ENCODE measurements at regions not wholly inside any gene's neighbourhood (a gene's known extent, or its start where the extent isn't known, plus 50 kb on each side); places are given as distances from the start of the nearest gene placed in this dataset.
"Not testable (repeated sequence)": the region's sequence is repeated elsewhere in the genome, so short reads cannot be mapped to it uniquely, and the experiment has no call there.

DNA sequence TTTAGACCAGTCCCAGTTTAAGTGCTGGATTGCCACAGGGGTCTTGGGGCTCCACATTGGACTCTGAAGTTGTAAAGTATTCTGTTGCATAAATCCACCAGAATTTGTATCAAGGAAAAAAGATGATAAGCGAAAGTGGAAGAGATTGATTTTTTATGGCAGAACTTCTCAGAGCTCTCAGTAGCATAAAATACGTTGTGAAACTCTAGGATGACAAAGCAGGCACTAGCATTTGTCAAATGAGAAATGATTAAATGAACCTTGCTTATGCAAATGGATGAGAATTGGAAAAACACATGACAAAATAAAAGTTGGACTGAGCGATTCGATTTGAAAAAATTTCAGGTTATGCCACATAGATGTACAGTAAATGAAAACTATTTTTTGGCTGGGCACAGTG is 253.8 kb upstream of the RAB4A start:
- no peak for DNase-seq

DNA sequence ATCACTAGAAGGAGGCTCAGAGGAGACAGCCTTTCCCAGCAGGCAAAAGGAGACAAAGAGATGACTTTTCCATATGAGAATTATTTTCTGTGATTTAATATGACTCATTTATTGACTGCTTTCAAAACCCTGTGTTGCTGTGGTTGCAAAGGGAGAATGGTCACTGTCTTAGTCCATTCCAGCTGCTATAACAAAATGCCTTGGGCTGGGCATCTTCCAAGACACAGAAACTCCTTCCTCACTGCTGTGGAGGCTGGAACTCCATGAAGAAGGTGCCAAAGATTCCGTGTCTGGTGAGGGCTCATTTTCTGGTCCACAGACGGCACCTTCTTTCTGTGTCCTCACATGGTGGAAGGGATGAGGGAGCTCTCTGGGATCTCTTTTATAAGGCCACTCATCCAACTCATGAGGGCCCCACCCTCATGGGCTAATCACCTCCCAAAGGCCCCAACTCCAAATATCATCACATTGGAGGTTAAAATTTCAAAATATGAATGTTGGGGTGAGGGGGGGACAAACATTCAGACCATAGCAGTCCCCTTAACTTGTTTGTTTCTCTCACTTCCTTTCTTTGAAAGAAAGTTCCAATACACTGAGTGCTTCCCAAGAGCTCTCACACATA is 252.1 kb upstream of the RAB4A start:
- no peak for DNase-seq

DNA sequence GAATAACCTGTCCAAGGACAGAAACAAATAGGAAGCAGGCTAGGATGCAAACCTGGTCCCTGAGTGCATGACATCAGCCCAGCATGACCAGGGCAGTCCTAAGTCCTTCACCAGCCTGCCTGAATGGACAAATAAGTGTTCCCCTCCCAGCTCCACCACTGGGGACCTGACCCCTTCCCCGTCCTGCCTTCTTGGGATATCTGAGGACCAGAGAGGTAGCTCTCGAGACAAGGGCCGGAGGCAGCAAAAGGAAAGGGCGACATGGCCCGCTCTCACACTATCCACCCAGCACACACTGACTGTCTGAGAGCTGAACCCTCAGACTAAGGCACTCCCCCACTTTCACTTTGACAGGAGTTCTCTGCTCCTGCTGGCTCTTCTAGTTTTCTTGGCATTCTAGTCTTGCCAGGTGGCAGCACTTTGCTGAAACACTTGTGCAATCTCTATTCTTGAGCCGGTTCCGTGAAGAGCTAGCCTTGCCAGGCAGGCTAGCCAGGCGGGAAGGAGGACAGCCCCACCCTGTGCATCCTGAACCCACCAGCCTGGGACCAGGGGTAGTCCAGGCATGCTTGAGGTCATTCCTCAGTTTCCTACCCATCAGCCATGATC is 251.1 kb upstream of the RAB4A start:
- DNase-seq: no peak

DNA sequence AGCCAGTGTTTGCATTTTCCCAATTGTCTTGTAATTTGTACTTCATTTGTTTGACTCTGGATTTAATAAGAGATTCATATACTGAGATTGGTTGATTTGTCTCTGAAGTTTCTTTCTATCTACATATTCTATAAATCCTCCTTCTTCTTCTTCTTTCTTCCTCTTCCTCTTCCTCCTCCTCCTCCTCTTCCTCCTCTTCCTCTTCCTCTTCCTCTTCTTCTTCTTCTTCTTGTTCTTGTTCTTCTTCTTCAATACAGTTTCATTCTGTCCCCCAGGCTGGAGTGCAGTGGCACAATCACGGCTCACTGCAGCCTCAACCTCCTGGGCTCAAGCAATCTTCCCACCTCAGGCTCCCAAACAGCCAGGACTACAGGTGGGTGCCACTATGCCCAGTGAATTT is 249.9 kb upstream of the RAB4A start:
- not testable (repeated sequence) for DNase-seq

DNA sequence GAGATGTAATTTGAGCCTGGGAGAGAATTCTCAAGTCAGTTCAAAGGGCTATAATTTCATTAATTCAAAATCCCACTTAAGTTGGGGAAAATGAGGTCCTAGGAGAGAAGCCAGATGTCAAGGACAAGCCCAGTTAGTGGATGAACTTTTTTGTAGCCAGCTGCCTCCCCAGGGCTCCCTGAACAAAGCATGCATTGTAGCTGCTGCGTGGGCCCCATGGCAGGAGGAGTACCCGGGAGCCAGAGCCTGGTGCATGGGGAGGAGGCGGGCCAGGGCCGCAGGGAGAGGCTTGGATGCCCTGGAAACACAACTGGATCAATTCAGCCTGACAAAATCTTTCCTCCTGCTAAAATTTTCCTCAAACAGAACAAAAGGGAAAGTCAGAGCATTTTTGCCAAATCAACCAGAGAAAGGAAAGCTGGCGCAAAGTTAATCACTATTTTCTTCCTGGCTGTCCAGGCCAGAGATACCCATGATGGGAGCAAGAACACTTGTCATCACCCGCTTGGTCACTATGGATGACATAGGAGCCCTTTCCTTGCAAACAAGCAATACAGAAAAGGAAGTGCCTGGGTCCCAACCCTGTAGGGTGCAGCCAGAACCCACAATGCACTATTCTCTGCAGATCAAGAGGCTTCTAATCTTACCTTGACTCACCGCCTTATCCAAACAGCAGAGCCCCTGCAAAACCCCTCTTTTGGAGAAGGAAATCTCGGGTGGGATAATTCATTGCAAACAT is 248.1 kb upstream of the RAB4A start:
- no peak for DNase-seq

DNA sequence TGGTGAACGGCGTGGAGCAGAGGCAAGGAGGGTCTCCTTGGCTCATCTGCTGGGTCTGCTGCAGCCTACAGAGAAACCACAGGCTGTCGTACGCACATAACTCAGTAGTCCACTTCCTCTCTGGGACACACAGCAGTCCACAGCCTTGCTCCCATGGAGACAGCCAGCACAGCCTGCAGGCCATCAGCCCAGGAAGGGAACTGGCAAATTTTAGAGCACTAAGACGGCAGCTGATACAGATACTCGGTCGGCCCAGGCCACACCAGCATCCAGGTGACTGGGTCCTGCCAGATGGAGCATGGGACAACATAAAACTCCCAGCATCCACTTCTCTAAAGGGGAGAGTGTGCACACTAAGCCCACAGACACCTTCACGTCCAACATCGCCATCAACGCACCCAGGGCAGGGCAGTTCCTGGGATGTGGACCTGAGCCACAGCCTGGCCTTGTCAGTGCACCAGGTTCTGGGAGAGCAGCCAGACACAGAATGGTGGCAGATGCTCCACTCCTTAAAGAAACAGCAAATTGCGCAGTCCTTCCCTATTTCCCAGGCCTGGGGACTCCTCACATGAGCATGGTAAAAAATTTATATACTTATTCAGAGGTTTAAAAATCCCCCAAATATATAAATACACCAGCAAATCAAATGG is 247.1 kb upstream of the RAB4A start:
- DNase-seq: no peak

DNA sequence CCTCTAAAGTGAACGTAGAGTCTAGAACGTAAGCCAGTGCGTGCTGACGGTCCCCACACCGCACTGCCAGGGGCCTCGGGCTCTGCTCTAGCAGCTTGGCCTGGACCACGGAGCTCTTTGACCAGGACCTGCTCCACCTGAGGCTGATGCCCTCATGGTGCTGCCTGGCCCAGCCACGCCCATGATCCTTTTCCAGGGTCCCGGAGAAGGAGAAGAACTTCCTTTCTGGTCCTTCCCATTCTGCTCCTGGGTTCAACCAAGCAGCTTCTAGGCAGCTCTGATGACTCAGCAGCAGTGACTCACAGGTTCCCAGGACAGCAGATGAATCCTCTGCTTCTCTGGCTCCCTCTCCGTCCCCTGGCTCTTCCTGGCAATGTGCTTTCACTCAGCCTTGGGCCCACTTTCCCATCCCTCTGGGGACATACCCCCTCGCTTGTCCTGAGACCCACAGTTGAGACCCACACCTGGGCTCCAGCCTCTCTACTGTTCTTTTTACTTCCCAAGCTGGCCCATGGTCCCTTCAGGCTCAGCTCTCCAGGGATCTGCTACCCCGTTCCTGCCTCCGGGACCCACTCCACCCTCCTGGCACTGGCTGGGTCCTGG is 246.3 kb upstream of the RAB4A start:
- no peak for DNase-seq

DNA sequence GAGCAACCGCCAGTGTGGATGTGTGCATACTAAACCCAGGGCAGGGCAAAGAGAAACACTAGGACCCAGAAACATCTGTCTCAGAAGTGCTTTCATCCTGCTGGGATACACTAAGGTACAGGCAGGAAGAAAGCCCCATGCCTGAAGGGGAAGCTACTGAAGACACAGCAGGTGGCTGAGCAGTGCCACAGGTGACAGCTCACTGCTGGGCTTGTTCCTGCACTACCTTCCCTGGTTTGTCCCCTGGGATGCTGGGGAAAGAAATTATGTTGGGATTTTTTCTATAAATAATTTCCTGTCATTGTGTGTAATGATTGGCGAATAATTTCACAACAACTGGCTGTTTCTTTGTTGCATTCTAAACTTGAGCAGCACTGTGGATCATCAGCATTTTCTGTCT is 245.3 kb upstream of the RAB4A start:
- DNase-seq: no peak

DNA sequence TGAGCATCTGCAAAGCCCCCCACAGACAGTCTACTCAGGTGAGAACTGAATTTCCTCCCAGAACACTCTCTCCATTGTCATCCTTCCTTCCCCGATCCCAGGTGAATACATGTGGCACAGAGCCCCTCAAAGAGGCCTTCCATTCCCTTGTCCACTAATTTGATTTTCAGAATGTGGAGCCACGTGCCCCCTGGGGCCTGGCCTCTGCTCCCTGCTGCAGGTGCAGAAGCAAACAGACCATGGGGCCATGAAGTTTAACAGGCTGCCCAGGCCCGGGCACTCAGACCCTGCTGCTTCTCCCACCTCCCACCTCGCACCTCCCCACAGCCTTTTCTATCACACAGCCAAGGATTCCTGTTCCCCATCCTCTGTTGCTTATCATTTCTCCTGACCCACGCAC is 243.8 kb upstream of the RAB4A start:
- DNase-seq: no peak

DNA sequence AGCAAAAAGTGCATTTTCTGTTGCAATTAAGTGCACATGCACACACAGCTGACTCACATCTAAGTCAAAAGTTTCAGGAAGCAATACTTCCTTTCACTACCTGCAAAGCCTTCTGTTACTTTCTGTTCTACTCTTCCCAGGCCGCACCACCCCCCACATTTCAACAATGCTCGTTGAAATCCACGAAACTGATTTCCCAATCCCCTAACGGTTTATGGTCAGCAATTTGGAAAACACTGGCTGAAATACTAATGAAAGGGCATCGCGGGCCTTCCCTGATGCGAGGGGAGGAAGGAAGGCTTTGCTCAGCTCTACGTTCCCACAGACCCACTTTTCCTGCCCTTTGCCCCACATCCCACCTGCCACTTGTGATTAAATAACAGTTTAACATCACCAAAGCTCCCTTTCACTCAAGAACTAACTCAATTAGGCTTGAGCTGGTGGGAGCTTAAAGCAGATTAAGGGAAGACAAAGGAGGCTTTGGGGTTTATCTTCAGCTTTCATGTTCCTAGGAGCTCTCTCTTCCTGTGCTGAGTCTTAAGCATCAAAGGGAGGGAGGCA is 243.2 kb upstream of the RAB4A start:
- no peak for DNase-seq

DNA sequence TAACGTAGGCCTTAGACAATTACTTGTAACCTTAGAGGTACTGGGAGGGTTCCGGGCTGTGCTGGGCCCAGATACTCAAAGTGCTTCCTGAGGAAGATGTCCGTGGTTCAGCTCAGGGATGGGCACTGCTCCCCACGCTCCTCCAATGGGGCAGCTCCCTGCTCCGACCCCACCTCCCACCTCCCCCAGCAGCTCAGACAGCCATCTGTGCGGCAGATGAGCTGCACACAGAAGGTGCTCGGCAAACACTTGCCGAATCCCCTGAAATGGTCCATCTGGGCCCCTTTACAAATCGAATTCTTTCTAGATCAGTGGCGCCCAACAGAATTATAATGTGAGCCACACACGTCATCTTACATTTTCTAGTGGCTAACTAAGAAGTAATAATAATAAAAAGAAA is 242.4 kb upstream of the RAB4A start:
- DNase-seq: no peak

DNA sequence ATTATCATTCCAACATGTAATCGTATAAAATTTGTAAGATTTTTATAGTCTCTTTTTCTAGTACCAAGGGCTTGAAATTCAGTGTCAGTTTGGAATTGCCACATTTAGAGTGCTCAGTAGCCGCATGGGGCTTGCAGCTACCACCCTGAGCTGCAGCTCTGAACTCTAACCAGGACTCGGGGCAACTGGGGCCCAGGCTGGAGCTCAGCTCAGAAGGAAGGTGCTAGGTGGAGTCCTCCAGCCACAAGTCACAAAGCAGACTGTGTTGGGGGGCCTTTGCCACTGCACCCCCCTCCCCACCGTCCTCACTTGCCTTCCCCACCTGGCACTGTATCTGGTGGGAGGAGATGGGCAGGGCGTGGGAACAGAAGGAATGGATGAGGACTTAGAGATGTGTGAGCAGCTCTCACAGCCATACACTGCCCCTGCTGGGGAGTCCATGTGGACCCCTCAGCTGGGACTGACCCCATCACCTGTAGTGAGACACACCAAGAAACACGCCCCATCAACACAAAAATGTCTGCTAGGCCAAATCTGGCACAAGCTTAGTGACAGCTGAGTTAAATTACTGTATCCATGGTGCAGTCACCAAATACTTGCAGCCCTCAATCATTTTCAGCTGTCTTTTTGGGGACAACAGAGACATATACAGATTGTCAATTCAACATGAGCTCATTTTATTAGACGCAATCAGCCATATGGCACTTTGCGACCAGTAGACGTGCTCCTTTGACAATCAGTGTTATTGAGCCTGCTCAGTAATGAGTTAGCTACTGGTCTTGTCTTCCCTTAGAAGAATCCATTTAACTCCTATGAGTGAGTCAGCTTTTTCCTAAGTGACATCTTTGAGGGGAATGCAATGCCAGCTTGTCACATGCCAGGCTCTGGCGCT is 241.7 kb upstream of the RAB4A start:
- no peak for DNase-seq

DNA sequence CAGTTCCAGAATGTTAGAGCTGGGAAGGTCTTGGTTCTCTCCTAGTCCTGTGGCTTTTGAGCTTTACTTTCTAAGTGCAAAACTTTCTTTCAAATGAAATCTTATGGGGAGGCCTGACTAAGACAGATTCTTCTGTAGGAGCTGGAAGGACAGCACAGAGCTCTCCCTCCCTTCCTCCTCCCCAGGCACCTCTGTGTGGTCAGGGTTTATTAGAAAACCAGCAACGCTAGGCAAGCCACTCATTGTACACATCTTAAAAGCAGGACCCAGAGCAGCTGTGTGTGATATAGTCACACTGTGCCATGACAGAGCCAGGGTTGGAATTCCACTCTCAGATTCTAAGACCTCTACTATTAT is 241.1 kb upstream of the RAB4A start:
- no peak for DNase-seq

DNA sequence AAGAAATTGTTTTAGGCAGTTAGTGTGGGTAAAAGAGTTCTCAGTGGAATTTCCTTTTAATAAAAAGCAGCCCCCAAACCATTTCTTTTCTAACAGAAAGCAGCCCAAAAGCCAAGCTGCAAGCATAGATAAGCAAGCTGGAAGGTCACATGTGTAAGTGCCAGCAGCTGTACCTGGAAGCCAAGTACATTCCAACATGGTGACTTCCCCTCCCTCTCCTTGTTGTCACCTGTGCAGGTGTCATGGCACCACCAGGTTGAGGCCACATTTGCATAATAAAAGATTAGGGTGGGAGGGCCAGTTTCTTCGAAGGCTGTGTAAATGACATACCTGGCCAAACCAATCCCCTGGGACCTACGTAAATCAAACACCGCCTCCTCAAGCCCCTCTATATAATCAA is 240.3 kb upstream of the RAB4A start:
- no peak for DNase-seq

DNA sequence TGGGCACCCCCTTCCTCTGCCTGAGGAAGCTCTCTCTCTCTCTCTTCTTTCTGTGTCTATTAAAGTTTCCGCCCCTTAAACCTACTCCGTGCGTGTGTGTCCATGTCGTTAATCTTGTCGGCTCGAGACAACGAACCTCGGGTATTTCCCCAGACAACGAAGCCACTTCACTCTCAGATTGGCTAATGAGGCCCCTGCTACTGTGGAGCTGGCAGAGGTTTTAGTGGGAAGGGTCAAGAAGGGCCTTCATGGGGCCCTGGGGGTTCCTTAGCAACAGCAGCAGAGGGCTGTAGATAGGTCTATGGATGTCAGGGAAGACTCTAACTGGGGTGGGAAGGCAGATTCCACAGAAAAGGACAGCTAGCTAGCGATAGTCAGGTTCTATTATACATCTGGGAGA is 239.8 kb upstream of the RAB4A start:
- DNase-seq: no peak

DNA sequence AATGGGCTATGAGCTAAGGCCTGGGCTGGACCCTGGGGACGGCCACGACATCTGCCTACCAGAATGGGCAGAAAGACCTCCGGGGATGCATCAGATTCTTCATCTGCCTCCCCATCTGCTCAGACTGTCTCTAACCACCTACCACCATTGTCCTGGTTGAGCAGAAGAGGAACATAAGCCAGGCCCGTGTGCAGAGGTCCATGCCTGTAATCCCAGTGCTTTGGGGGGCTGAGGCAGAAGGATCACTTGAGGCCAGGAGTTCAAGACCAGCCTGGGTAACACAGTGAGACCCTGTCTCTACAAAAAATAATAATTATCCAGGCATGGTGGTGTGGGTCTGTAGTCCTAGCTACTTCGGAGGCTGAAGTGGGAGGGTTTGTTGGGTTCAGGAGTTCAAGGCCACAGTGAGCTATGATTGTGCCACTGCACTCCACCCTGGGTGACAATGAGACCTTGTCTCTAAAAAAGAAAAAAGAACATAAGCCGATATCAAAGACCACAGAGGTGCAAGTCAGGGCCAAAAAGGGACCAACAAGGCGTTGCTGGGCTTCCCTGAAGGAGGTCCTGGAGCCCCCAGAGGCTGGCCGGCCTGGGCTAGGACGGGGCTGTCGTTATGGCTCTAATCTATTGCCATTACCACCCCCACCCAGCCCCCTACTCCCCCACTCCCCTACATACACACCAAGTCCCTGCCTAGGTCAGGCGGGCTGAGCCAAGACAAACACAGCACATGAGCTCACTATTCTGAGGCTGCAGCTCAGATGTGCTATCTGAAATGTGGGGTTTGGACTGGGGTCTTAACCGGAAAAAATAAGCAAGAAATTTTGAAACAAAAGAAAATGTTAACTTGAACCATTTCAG is 239.2 kb upstream of the RAB4A start:
- no peak for DNase-seq

DNA sequence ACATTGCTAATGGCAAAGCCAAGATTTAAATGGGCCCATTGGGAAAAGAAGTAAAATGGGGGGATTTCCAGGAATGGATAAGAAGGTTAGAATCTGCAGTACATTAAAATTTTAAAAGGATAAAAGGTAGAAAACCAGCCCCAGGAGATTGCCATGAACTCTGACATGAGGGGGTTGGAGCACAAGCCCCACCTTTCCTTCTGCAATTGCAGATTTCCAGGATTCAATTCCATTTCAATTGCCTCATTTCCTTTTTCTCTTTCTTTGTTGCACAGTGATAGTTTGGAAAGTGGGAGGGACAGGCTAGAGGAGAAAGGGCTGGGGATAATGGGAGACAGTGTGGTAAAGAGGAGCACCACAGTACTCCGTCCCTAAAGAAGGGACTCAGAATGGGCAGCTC is 238.5 kb upstream of the RAB4A start:
- DNase-seq: no peak

DNA sequence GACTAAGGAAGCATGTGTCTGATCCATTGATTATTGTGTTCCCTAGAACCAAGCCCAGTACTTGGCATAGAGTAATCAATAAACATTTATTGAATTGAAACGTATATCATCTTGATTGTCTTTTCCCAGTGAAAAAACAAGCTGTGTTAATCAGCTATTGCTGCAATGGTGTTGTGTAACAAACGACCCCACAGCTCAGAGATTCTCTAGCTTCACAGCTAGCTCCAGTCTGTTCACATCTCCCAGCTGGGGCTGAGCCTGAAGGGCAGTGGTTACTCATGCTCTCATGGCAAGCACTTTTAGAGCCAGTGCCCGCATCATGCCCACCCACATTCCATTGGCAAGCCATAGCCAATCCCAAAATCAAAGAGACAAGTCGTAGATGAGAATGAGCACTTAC is 237.4 kb upstream of the RAB4A start:
- no peak for DNase-seq

DNA sequence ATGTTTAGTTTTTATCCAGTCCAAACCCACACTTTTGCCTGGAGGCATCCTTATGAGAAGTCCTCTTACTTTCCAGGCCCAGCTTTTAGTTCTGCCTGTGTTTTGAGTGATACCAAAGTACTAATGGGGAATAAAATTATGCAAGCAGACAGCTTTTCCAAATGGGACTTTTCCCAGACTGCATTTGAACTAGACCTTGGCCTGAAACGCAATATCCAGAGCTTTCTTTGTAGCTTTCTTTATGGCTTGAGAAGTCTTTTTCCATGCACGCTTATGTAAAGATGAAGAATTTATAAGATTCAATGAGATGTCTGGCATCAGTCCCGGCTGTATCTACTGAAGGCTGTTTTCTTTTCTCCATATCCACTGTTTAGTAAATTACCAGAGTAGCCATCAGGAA is 236.6 kb upstream of the RAB4A start:
- no peak for DNase-seq

DNA sequence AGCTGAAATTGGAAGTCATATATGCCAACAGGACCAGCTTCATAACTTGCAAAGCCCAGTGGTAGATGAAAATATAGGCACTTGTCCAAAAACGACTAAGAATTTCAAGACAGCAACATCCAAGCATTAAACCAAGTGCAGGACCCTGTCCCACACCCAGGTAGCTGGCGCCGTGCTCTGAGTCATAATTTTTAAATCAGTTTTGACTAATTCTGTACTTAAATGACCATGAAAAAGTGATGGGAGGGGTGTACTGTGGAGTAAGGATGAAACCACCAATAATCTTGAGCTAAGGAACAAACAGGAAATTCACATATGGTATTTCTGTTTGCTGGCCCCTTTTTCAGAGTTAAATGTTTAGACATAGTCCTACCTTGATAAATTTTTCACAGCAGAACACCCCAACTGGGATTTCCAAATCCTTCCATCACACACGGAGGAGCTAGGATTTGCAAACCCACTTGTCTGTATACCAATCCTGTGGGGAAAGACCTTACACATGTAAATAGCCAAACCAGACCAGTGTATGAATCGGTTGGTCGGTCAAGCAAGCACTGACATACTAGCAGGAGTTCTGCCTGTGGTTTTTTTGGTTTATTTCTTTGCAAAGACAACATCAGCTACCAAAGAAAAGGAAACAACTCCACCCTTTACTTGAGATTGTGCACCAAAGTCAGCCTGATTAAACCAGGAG is 235.7 kb upstream of the RAB4A start:
- DNase-seq: no peak

DNA sequence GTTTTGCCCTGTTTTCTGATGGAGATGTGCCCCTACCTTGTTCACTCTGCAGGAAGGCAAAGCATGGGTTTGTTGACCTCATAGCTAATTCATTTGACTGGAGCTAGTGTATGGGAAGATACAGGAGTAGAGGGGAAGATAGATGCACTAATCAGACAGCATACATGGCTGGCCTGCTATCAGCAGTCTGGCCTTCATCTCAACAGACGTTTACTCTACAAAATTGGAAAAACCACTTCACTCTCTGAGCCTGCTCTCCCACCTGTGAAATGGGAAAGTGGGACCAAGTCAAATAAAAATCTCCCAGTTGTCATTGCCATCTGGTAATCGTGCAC is 235.2 kb upstream of the RAB4A start:
- no peak for DNase-seq
